HEK293T (cell line): ENCODE measurements at regions not wholly inside any gene's neighbourhood (a gene's known extent, or its start where the extent isn't known, plus 50 kb on each side); places are given as distances from the start of the nearest gene placed in this dataset.

Experiments
- BHLHE40 ChIP-seq: fragments of 450-650 bp; IDR thresholded peaks from 2 replicates; pipeline ENCODE4 v1.6.1; 2016; ENCODE audit warnings: mild to moderate bottlenecking, moderate library complexity, borderline replicate concordance
- ELF4 ChIP-seq: fragments of 450-650 bp; IDR thresholded peaks from 2 replicates; pipeline ENCODE4 v1.6.1; 2017; ENCODE audit warnings: antibody characterized with exemption
- FOXA1 ChIP-seq: fragments of 450-650 bp; IDR thresholded peaks from 2 replicates; pipeline ENCODE4 v1.6.1; 2016; ENCODE audit warnings: mild to moderate bottlenecking
- HDGF ChIP-seq: fragments of 450-650 bp; IDR thresholded peaks from 2 replicates; pipeline ENCODE4 v1.6.1; 2017; ENCODE audit warnings: antibody characterized with exemption, borderline replicate concordance
- L3MBTL2 ChIP-seq: fragments of 450-650 bp; conservative IDR thresholded peaks from 2 replicates; pipeline ENCODE4 v1.6.1; 2016; ENCODE audit warnings: mild to moderate bottlenecking
- LEF1 ChIP-seq: fragments of 450-650 bp; IDR thresholded peaks from 2 replicates; pipeline ENCODE4 v1.6.1; 2017; ENCODE audit warnings: mild to moderate bottlenecking, borderline replicate concordance
- PKNOX1 ChIP-seq: fragments of 450-650 bp; IDR thresholded peaks from 2 replicates; pipeline ENCODE4 v1.6.1; 2016
- SP1 ChIP-seq: fragments of 450-650 bp; IDR thresholded peaks from 2 replicates; pipeline ENCODE4 v1.6.1; 2017
- SUZ12 ChIP-seq: fragments of 450-650 bp; IDR thresholded peaks from 2 replicates; pipeline ENCODE4 v1.6.1; 2016; ENCODE audit warnings: mild to moderate bottlenecking

GRCh38 chr4:156019246-156019645 lies 65.6 kb upstream of the CTSO start:
- TF ChIP-seq ELF4 (no peak), L3MBTL2 (no peak), LEF1 (no peak), FOXA1 (no peak), HDGF (no peak), SP1 (no peak), BHLHE40 (no peak), PKNOX1 (no peak), SUZ12 (no peak)
